A673 (cell line): ENCODE measurements at regions not wholly inside any gene's neighbourhood (a gene's known extent, or its start where the extent isn't known, plus 50 kb on each side); places are given as distances from the start of the nearest gene placed in this dataset.

Experiments used
- BruUV-seq: library from RNA; stranded (reverse); fragments of 400-500 nt; replicated peaks from 2 replicates; lab custom pipeline; 2021; lab: Mats Ljungman, UMichigan
- CTCF ChIA-PET: fragments of 300-600 bp; sonication (Branson Sonifier 250); formaldehyde crosslinking; loops from one replicate; lab custom pipeline; 2022; ENCODE audit warnings: antibody characterized with exemption; lab: Charles Lee
- POLR2A ChIA-PET: fragments of 300-600 bp; sonication (Branson Sonifier 250); formaldehyde crosslinking; loops from one replicate; lab custom pipeline; 2022; ENCODE audit warnings: antibody characterized with exemption; ENCODE audit not compliant: low non-redundant PET; lab: Charles Lee
- DNase-seq: peaks from one replicate; pipeline ENCODE4 v3.0.0-alpha.2; 2015; ENCODE audit warnings: low spot score
- H3K27ac ChIP-seq: fragments of 200-600 bp; sonication (generic); 2 replicates; pipeline ENCODE4 v1.5.1; 2016; ENCODE audit warnings: mixed run types, low read depth, mild to moderate bottlenecking, mixed read lengths, antibody characterized with exemption, low read length; ENCODE audit not compliant: poor library complexity, severe bottlenecking
- H3K27me3 ChIP-seq: fragments of 200-600 bp; sonication (generic); replicated peaks from 2 replicates; pipeline ENCODE4 v1.6.1; 2017; ENCODE audit warnings: mixed run types, low read depth, mild to moderate bottlenecking, mixed read lengths, antibody characterized with exemption, low read length; ENCODE audit not compliant: insufficient read depth, poor library complexity
- H3K36me3 ChIP-seq: fragments of 200-600 bp; sonication (generic); 2 replicates; pipeline ENCODE4 v1.6.1; 2016; ENCODE audit warnings: mixed run types, mild to moderate bottlenecking, mixed read lengths, antibody characterized with exemption, low read length; ENCODE audit not compliant: insufficient read depth, poor library complexity, severe bottlenecking
- H3K4me1 ChIP-seq: fragments of 200-600 bp; sonication (generic); 2 replicates; pipeline ENCODE4 v1.6.1; 2017; ENCODE audit warnings: mixed run types, mild to moderate bottlenecking, mixed read lengths, antibody characterized with exemption, low read length; ENCODE audit not compliant: insufficient read depth, poor library complexity, severe bottlenecking
- H3K4me3 ChIP-seq: fragments of 200-600 bp; sonication (generic); 2 replicates; pipeline ENCODE4 v1.5.1; 2016; ENCODE audit warnings: low read depth, mixed run types, mild to moderate bottlenecking, mixed read lengths, low read length; ENCODE audit not compliant: poor library complexity, severe bottlenecking
- H3K9me3 ChIP-seq: fragments of 200-600 bp; sonication (generic); 2 replicates; pipeline ENCODE4 v1.6.1; 2016; ENCODE audit warnings: mixed run types, low read depth, mild to moderate bottlenecking, mixed read lengths, antibody characterized with exemption, low read length; ENCODE audit not compliant: poor library complexity, severe bottlenecking
- CTCF ChIP-seq: fragments of 300-800, 200-600 bp; sonication (generic); conservative IDR thresholded peaks from 2 replicates; pipeline ENCODE4 v1.5.1; 2017; ENCODE audit warnings: low read depth, mild to moderate bottlenecking, antibody characterized with exemption, low read length, moderate library complexity, mixed read lengths
- EZH2 ChIP-seq: fragments of 200-600 bp; sonication (generic); IDR thresholded peaks from 2 replicates; pipeline ENCODE4 v1.6.1; 2017; ENCODE audit warnings: borderline replicate concordance, low read depth, mild to moderate bottlenecking, mixed read lengths, antibody characterized with exemption, low read length; ENCODE audit not compliant: poor library complexity, severe bottlenecking
- intact Hi-C: fragments of 100-400 bp; cut with micrococcal nuclease; formaldehyde crosslinking; loops from one replicate; pipeline ENCODE4 v1.10.0; 2022; ENCODE audit not compliant: unreplicated experiment

GRCh38 chr7:36794689-36795088 lies 70.4 kb upstream of the AOAH start:
- no peak overlapping the region for H3K4me3 ChIP-seq
- H3K4me1 ChIP-seq, result no peaks in the 10 kb centered on the region
- ChIA-PET POLR2A (no interaction called here), CTCF (no interaction called here)
- no peak for DNase-seq
- H3K27ac ChIP-seq, result no peak overlapping the region
- H3K27me3 ChIP-seq, result no peaks in the 10 kb centered on the region
- no peaks in the 10 kb centered on the region for H3K36me3 ChIP-seq
- no peak for TF ChIP-seq EZH2
- no peak for TF ChIP-seq CTCF
- BruUV-seq, result no TSS peak
- no peaks in the 10 kb centered on the region for H3K9me3 ChIP-seq
- intact Hi-C loops, result no loop called here

- Histone ChIP-seq H3K27me3 (no peaks in the 10 kb centered on the region), H3K4me3 (no peak overlapping the region), H3K9me3 (no peaks in the 10 kb centered on the region), H3K4me1 (no peaks in the 10 kb centered on the region), H3K36me3 (no peaks in the 10 kb centered on the region), H3K27ac (no peak overlapping the region)
- intact Hi-C loops, result no loop called here
- no peak for TF ChIP-seq CTCF
- TF ChIP-seq EZH2, result no peak
- CTCF ChIA-PET, result no interaction called here
- POLR2A ChIA-PET, result no interaction called here
- no peak for DNase-seq
- BruUV-seq, result no TSS peak
Measured at GRCh38 chr7:36792421-36792820, 68.1 kb upstream of the AOAH start.

GRCh38 chr7:36790311-36790787 lies 66.1 kb upstream of the AOAH start:
- no peak for TF ChIP-seq CTCF
- TF ChIP-seq EZH2, result no peak
- H3K36me3 ChIP-seq, result no peaks in the 10 kb centered on the region
- no peaks in the 10 kb centered on the region for H3K27me3 ChIP-seq
- H3K4me3 ChIP-seq, result no peak overlapping the region
- no peaks in the 10 kb centered on the region for H3K4me1 ChIP-seq
- no TSS peak for BruUV-seq
- no peaks in the 10 kb centered on the region for H3K9me3 ChIP-seq
- no peak overlapping the region for H3K27ac ChIP-seq
- CTCF ChIA-PET, result no interaction called here
- POLR2A ChIA-PET, result no interaction called here
- intact Hi-C loops, result no loop called here
- no peak for DNase-seq
